A549 (cell line): ENCODE measurements at regions not wholly inside any gene's neighbourhood (a gene's known extent, or its start where the extent isn't known, plus 50 kb on each side); places are given as distances from the start of the nearest gene placed in this dataset.

Experiments
- BHLHE40 ChIP-seq: IDR thresholded peaks from 2 replicates; pipeline ENCODE4 v1.6.1; 2012; ENCODE audit warnings: low read depth, low read length, inconsistent platforms
- CTCF ChIP-seq: fragments of >200 bp; sonication (Bioruptor Twin); formaldehyde crosslinking; IDR thresholded peaks from 3 replicates; pipeline ENCODE4 v1.5.1; 2016

DNA sequence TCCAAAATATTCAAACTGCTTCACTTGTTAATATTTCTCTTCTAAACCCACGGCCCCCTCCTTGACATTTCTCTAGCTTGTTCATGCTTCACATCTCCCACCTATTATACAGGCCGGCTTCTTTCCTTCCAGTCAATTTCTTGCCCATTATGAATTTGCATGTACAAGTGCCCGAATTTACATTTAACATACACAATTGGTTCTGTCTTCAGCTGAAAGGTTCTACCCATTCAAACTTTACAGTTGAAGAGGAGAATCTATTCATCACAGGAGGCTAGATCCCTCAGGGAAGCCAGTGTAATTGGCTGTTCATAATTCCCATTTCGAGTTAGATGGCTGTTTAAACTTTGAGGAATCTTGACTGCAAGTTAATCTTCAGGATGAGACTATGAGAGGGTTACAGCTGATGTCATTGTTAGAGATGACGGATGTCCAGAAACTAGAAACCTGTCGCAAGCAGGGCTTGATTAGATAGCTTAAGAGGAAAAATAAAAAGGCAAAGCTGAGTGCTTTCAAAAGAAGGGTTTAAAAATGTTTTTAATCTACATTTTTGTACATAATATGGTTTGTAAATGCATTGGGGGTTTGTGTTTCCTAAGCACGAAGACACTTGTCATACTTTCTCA, 157.0 kb downstream of the ADSS2 start:
- no peak for TF ChIP-seq BHLHE40
- no peak for TF ChIP-seq CTCF
